ENCODE measurements at regions not wholly inside any gene's neighbourhood (a gene's known extent, or its start where the extent isn't known, plus 50 kb on each side); places are given as distances from the start of the nearest gene placed in this dataset.

GRCh38 chr5:175789670-175790069 lies 81.7 kb upstream of the CPLX2 start:
- no peaks in the 10 kb centered on the region for H3K36me3 ChIP-seq (replicated peaks in 1 of 2; ENCODE audit: insufficient read depth in 1 of 2, low read depth in 2 of 2)
- intact Hi-C loops (cut with DNase I), result no loop called here
- H3K4me1 ChIP-seq, result no peaks in the 10 kb centered on the region
- no peak for DNase-seq
- ATAC-seq, result no peak
- no peaks in the 10 kb centered on the region for H3K9me3 ChIP-seq
- no peak overlapping the region for H3K27ac ChIP-seq
- no peaks in the 10 kb centered on the region for H3K27me3 ChIP-seq
- H3K4me3 ChIP-seq, result no peak overlapping the region
- TF ChIP-seq POLR2A (IDR thresholded peaks at IDR 0.05) (no peak), CTCF (IDR thresholded peaks at IDR 0.05) (no peak)

- ATAC-seq (no peak), DNase-seq (no peak)
- Histone ChIP-seq H3K9me3 (no peaks in the 10 kb centered on the region), H3K27me3 (no peaks in the 10 kb centered on the region), H3K4me3 (no peak overlapping the region), H3K4me1 (no peaks in the 10 kb centered on the region), H3K27ac (no peak overlapping the region), H3K36me3 (replicated peaks in 1 of 2; ENCODE audit: insufficient read depth in 1 of 2, low read depth in 2 of 2) (no peaks in the 10 kb centered on the region)
- intact Hi-C loops (cut with DNase I), result no loop called here
- TF ChIP-seq POLR2A (IDR thresholded peaks at IDR 0.05) (no peak), CTCF (IDR thresholded peaks at IDR 0.05) (no peak)
- WGBS, 2 donors, result 38 to 56% methylated on average over 4 of the region's 4 CpGs
Measured at GRCh38 chr5:175790796-175791195, 80.6 kb upstream of the CPLX2 start.

- intact Hi-C loops (cut with DNase I), result no loop called here
- H3K27me3 ChIP-seq, result no peaks in the 10 kb centered on the region
- no peaks in the 10 kb centered on the region for H3K36me3 ChIP-seq (replicated peaks in 1 of 2; ENCODE audit: insufficient read depth in 1 of 2, low read depth in 2 of 2)
- peaks cover 17% of the 10 kb centered on the region for H3K4me1 ChIP-seq
- DNase-seq (no peak), ATAC-seq (no peak)
- TF ChIP-seq CTCF (IDR thresholded peaks at IDR 0.05) (no peak), POLR2A (IDR thresholded peaks at IDR 0.05) (no peak)
- no peak overlapping the region for H3K27ac ChIP-seq
- WGBS, 2 donors, result 59 to 61% methylated on average over 3 of the region's 3 CpGs
- H3K4me3 ChIP-seq, result no peak overlapping the region
- no peaks in the 10 kb centered on the region for H3K9me3 ChIP-seq
Measured at GRCh38 chr5:175795959-175796358, 75.4 kb upstream of the CPLX2 start.

- Histone ChIP-seq H3K27me3 (no peaks in the 10 kb centered on the region), H3K27ac (peak overlapping the region in 1 of 4 donors; percentile 18), H3K9me3 (no peaks in the 10 kb centered on the region), H3K4me3 (no peak overlapping the region), H3K4me1 (peaks cover 17% of the 10 kb centered on the region), H3K36me3 (replicated peaks in 1 of 2; ENCODE audit: insufficient read depth in 1 of 2, low read depth in 2 of 2) (no peaks in the 10 kb centered on the region)
- peak; percentile 58 to 84 (median 82) for DNase-seq
- ATAC-seq, result peak; percentile 91
- 3% methylated on average over 103 of the region's 108 CpGs; no CpG with 5 or more reads in 1 of the 2 donors for WGBS, 2 donors
- intact Hi-C loops (cut with DNase I), result no loop called here
- peak in 1 of 3 donors; percentile 7 for TF ChIP-seq POLR2A (IDR thresholded peaks at IDR 0.05)
- TF ChIP-seq CTCF (IDR thresholded peaks at IDR 0.05), result no peak
Measured at GRCh38 chr5:175796536-175797499, 74.6 kb upstream of the CPLX2 start.

All from body of pancreas (tissue), 4 donors.